K562 (cell line): ENCODE measurements at regions not wholly inside any gene's neighbourhood (a gene's known extent, or its start where the extent isn't known, plus 50 kb on each side); places are given as distances from the start of the nearest gene placed in this dataset.
A peak's percentile ranks its signal among the peaks of the same experiment; 100 is the strongest.

Experiments
- ATAC-seq: fragments of 200-7000 bp; cut with Tn5 transposase; 3 replicates; pipeline ENCODE4 v1.9.1; 2020; ENCODE audit warnings: moderate library complexity
- BruUV-seq: library from RNA; stranded (reverse); fragments of 400-500 nt; replicated peaks from 2 replicates; lab custom pipeline; 2021; lab: Mats Ljungman, UMichigan
- CTCF ChIA-PET: fragments of 300-600 bp; formaldehyde crosslinking; extraction: SDS; loops from one replicate; lab custom pipeline; 2021; ENCODE audit warnings: low intra/inter-chr PET ratio; lab: Yijun Ruan, JAX
- POLR2A ChIA-PET: fragments of 300-600, 350-650 bp; sonication (Branson Sonifier 250); formaldehyde crosslinking; extraction: SDS; loops from one replicate; lab custom pipeline; 2021; ENCODE audit warnings: antibody characterized with exemption, inconsistent platforms; lab: Yijun Ruan, JAX
- DNase-seq, 4 experiments: peaks; one replicate each; pipeline versions ENCODE4 v3.0.0 to v3.0.0-alpha.2; 2011 to 2018; ENCODE audit warnings: low spot score in 3 of 4, mixed read lengths in 3 of 4; ENCODE audit errors: extremely low read depth in 1 of 4
- FAIRE-seq: peaks from 2 replicates; lab custom pipeline; 2011; peaks lifted over from hg19 to GRCh38; lab: Jason Lieb, UNC
- H2AFZ ChIP-seq: 2 replicates; pipeline ENCODE4 v1.6.0; 2011; ENCODE audit warnings: low read depth, low read length, control low read depth, inconsistent platforms
- H3K27ac ChIP-seq: fragments of 200-600 bp; 3 replicates; pipeline ENCODE4 v1.8.0; 2011; ENCODE audit warnings: low read depth, mild to moderate bottlenecking, control low read depth, inconsistent platforms, low read length, moderate library complexity, mixed read lengths; ENCODE audit errors: extremely low read depth
- H3K27me3 ChIP-seq, 2 experiments: fragments of 300-600 bp in 1 of 2; 2 replicates in 1 of 2; 3 replicates in 1 of 2; pipeline versions ENCODE4 v1.6.0 to v1.8.0; 2011; ENCODE audit warnings: inconsistent platforms in 2 of 2, low read length in 2 of 2, mild to moderate bottlenecking in 1 of 2, mixed read lengths in 1 of 2, moderate library complexity in 1 of 2; ENCODE audit not compliant: control insufficient read depth in 2 of 2, insufficient read depth in 2 of 2
- H3K36me3 ChIP-seq: fragments of 300-600 bp; 3 replicates; pipeline ENCODE4 v1.8.0; 2011; ENCODE audit warnings: mild to moderate bottlenecking, low read length, inconsistent platforms; ENCODE audit not compliant: control insufficient read depth, insufficient read depth
- H3K4me1 ChIP-seq, 2 experiments: fragments of 200-600 bp in 1 of 2; replicated peaks in 1 of 2; 2 replicates in 1 of 2; 3 replicates in 1 of 2; pipeline versions ENCODE4 v1.5.1 to v1.8.0; 2011; ENCODE audit warnings: inconsistent platforms in 2 of 2, low read length in 2 of 2, mild to moderate bottlenecking in 1 of 2, mixed read lengths in 1 of 2, moderate library complexity in 1 of 2; ENCODE audit not compliant: control insufficient read depth in 2 of 2, insufficient read depth in 2 of 2
- H3K4me2 ChIP-seq: 2 replicates; pipeline ENCODE4 v1.6.1; 2011; ENCODE audit warnings: low read length, control low read depth, inconsistent platforms, mixed read lengths; ENCODE audit not compliant: insufficient read depth
- H3K4me3 ChIP-seq: fragments of 200-600 bp; sonication (generic), shearing (Covaris generic); 2 replicates; pipeline ENCODE4 v1.5.1; 2016; ENCODE audit warnings: control low read depth, inconsistent platforms
- H3K79me2 ChIP-seq: fragments of 200-600 bp; 3 replicates; pipeline ENCODE4 v1.8.0; 2011; ENCODE audit warnings: low read length, inconsistent platforms; ENCODE audit not compliant: control insufficient read depth, insufficient read depth
- H3K9ac ChIP-seq, 2 experiments: 2 replicates each; pipeline versions ENCODE4 v1.6.0 to v1.6.1; 2011; ENCODE audit warnings: low read depth in 2 of 2, low read length in 2 of 2, control low read depth in 1 of 2, inconsistent platforms in 1 of 2, mild to moderate bottlenecking in 1 of 2, mixed read lengths in 1 of 2; ENCODE audit not compliant: insufficient read depth in 1 of 2
- H3K9me1 ChIP-seq: one replicate; pipeline ENCODE4 v1.6.0; 2011; ENCODE audit warnings: inconsistent platforms, mild to moderate bottlenecking, low read length, moderate library complexity; ENCODE audit not compliant: control insufficient read depth, insufficient read depth
- H3K9me3 ChIP-seq: replicated peaks from 2 replicates; pipeline ENCODE4 v1.5.1; 2011; ENCODE audit warnings: low read depth, low read length, inconsistent platforms; ENCODE audit not compliant: control insufficient read depth, insufficient read depth
- H4K20me1 ChIP-seq: replicated peaks from 2 replicates; pipeline ENCODE4 v1.6.1; 2011; ENCODE audit warnings: low read length, inconsistent platforms, mixed read lengths; ENCODE audit not compliant: control insufficient read depth, insufficient read depth
- CTCF ChIP-seq, 3 experiments: IDR thresholded peaks in 2 of 3; conservative IDR thresholded peaks in 1 of 3; 2 replicates each; pipeline ENCODE4 v1.5.1; 2011 to 2012; ENCODE audit warnings: low read length in 3 of 3, mild to moderate bottlenecking in 3 of 3, control low read depth in 2 of 3, improper control_type of control experiment in 1 of 3, inconsistent platforms in 1 of 3, low read depth in 1 of 3, mixed read lengths in 1 of 3, moderate library complexity in 1 of 3; ENCODE audit not compliant: insufficient read depth in 2 of 3
- RAD21 ChIP-seq, 2 experiments: fragments of 250-450 bp in 1 of 2; fragments of 450-650 bp in 1 of 2; sonication (Bioruptor Pico) in 1 of 2; formaldehyde crosslinking in 1 of 2; IDR thresholded peaks in 1 of 2; conservative IDR thresholded peaks in 1 of 2; 2 replicates each; pipeline versions ENCODE4 v1.4.0 to v1.8.0; 2020 to 2022; ENCODE audit warnings: mild to moderate bottlenecking in 2 of 2, moderate library complexity in 1 of 2
- ZBTB7A ChIP-seq: IDR thresholded peaks from 2 replicates; pipeline ENCODE4 v1.6.1; 2011; ENCODE audit warnings: low read depth, mild to moderate bottlenecking, low read length, moderate library complexity, borderline replicate concordance; ENCODE audit not compliant: control insufficient read depth
- WGBS: fragments of 100-300 bp; shearing (Covaris generic); methylation state at CpG from one replicate; pipeline ENCODE4 v1.1.6; 2016; ENCODE audit warnings: low coverage, mixed read lengths; ENCODE audit not compliant: insufficient coverage; ENCODE audit errors: missing lambda C conversion rate; 5-methylcytosine and 5-hydroxymethylcytosine counted together
- in situ Hi-C: fragments of 300-500 bp; cut with MboI; formaldehyde crosslinking; loops from 4 replicates; pipeline ENCODE4 v1.15.0; 2018; ENCODE audit warnings: inconsistent platforms, mixed read lengths
- intact Hi-C: fragments of 100-400 bp; cut with micrococcal nuclease; formaldehyde crosslinking; loops from 2 replicates; pipeline ENCODE4 v1.14.2; 2022
- TF ChIP-seq, protein P1 (sequence below), 2 experiments: fragments of 450-650 bp; formaldehyde crosslinking in 1 of 2; IDR thresholded peaks; 2 replicates each; pipeline versions ENCODE4 v1.4.0 to v1.6.1; 2014 to 2020; ENCODE audit warnings: mild to moderate bottlenecking in 2 of 2, borderline replicate concordance in 1 of 2, low read depth in 1 of 2

DNA sequence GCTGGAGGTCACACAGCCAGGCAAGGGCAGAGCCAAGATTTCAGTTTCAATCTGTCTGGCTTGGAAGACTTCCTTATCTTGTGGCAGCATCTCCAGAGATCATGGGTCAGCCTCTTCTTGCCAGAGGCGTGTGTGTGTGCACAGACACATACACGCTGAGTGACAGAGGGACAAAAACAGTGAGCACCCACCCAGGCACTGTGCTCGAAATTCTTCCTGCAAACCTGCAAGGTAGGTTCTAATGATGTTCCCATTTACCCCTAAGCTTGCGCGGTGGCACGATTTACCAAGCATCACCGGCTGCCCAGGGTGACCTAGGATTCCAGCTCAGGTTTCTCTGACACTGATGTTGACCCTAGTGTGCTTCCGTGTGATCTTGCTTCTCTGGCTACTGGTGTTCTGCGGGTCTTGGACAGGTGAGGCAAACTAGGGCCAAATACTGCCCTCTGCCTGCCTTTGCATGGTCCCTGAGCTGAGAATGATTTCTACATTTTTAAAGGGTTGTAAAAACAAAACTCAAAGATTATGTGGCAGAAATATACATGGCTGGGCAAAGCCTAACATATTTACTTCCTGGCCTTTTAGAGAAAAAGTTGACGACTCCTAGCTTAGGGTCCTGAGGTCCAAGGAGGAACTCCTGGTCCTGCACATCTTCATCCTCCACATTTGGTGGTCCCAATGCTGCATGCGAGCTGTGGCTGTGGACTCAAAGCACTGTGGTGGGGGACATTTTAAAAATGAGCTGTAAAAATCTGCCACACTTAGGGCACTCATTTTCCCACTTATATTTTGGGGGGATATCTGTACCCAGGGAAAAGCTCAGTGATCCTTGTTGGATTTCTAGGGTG is 268.5 kb downstream of the RPS24 start:
- 44% methylated on average over 11 of the region's 11 CpGs for WGBS
- ATAC-seq (no peak), FAIRE-seq (peak; percentile 83), DNase-seq (no peak)
- Histone ChIP-seq H4K20me1 (no peaks in the 10 kb centered on the region), H3K27ac (no peak overlapping the region), H3K27me3 (peaks cover 2 to 26% of the 10 kb centered on the region in 2 experiments; a peak in 3 of 5 replicates), H3K4me3 (peak overlapping the region; percentile 58), H3K36me3 (no peaks in the 10 kb centered on the region), H2AFZ (peak overlapping the region; percentile 97), H3K9ac (peak overlapping the region in 1 of 2 experiments; percentile 93; a peak in 2 of 4 replicates), H3K4me2 (peak overlapping the region; percentile 92), H3K9me3 (no peaks in the 10 kb centered on the region), H3K9me1 (no peaks in the 10 kb centered on the region), H3K4me1 (peaks cover 5 to 13% of the 10 kb centered on the region in 2 experiments; a peak in 4 of 5 replicates), H3K79me2 (no peaks in the 10 kb centered on the region)
- ChIA-PET POLR2A (interaction anchor here (0.9 to 1.4 kb wide), 5 partner anchors 9 to 612 kb away, joined by 3 to 5 read pairs (median 4); no protein-coding TSS in a partner anchor), CTCF (interaction anchor here (1.1 to 1.7 kb wide), 4 partner anchors 70 to 259 kb away, joined by 3 to 11 read pairs (median 6); no protein-coding TSS in a partner anchor)
- TF ChIP-seq RAD21 (CRISPR knock-in tag; conservative IDR thresholded peaks at IDR 0.05 in 1 of 2, IDR thresholded peaks at IDR 0.05 in 1 of 2) (peak in 1 of 2 experiments; percentile 32; a peak in 3 of 4 replicates), ZBTB7A (no peak), CTCF (IDR thresholded peaks at IDR 0.05 in 2 of 3, conservative IDR thresholded peaks at IDR 0.05 in 1 of 3; ENCODE audit: insufficient read depth in 2 of 3, low read depth in 1 of 3, low read length in 3 of 3) (peak in 2 of 3 experiments; percentile 7 to 45; a peak in 2 of 6 replicates)
- TF ChIP-seq, protein P1, sequence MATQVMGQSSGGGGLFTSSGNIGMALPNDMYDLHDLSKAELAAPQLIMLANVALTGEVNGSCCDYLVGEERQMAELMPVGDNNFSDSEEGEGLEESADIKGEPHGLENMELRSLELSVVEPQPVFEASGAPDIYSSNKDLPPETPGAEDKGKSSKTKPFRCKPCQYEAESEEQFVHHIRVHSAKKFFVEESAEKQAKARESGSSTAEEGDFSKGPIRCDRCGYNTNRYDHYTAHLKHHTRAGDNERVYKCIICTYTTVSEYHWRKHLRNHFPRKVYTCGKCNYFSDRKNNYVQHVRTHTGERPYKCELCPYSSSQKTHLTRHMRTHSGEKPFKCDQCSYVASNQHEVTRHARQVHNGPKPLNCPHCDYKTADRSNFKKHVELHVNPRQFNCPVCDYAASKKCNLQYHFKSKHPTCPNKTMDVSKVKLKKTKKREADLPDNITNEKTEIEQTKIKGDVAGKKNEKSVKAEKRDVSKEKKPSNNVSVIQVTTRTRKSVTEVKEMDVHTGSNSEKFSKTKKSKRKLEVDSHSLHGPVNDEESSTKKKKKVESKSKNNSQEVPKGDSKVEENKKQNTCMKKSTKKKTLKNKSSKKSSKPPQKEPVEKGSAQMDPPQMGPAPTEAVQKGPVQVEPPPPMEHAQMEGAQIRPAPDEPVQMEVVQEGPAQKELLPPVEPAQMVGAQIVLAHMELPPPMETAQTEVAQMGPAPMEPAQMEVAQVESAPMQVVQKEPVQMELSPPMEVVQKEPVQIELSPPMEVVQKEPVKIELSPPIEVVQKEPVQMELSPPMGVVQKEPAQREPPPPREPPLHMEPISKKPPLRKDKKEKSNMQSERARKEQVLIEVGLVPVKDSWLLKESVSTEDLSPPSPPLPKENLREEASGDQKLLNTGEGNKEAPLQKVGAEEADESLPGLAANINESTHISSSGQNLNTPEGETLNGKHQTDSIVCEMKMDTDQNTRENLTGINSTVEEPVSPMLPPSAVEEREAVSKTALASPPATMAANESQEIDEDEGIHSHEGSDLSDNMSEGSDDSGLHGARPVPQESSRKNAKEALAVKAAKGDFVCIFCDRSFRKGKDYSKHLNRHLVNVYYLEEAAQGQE (IDR thresholded peaks at IDR 0.05; ENCODE audit: borderline replicate concordance): peak; percentile 34; the same call in 1 of the 2 replicates
- TF ChIP-seq, protein P1 (CRISPR knock-in tag; IDR thresholded peaks at IDR 0.05; ENCODE audit: low read depth): no peak
- BruUV-seq: no TSS peak
- in situ Hi-C loops: no loop called here
- intact Hi-C loops: loop anchor here (2.0 to 10.0 kb wide), 3 partner anchors 259 to 893 kb away; no protein-coding TSS in a partner anchor
